ENCODE measurements at regions not wholly inside any gene's neighbourhood (a gene's known extent, or its start where the extent isn't known, plus 50 kb on each side); places are given as distances from the start of the nearest gene placed in this dataset.

DNA sequence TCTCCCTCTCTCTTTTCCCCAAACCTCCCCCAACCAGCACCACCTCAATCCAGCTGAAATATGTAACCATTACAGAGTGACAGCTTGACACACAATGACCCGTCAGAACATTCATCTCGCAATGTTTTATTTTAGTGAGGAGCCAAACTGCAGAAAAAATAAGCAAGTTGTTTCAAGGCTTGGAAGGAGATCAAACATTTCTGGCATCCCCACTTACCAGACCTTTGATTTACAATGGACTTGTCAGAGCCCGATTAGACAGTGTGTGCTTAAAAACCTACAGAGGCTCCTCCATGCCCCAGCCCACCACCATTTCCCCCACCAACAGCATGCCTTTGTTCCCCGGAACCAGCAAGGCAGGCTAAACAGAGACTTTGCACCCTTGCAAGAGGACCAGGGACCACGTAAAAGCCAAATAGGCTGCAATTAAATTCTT lies 382.8 kb upstream of the ZNF507 start:
- Histone ChIP-seq H3K4me3 (replicated peaks; ENCODE audit: insufficient read depth, low read length) (no peak overlapping the region), H3K27ac (replicated peaks) (no peak overlapping the region), H3K27me3 (ENCODE audit: insufficient read depth, poor library complexity, severe bottlenecking) (no peaks in the 10 kb centered on the region)
- TF ChIP-seq POLR2AphosphoS5 (IDR thresholded peaks at IDR 0.05; ENCODE audit: low read depth) = no peak
- no peak for DNase-seq (ENCODE audit: low read depth in 1 of 2, low spot score in 1 of 2)

GRCh38 chr19:31963746-31964145 lies 381.7 kb upstream of the ZNF507 start:
- no peak for TF ChIP-seq SPI1 (IDR thresholded peaks at IDR 0.05; ENCODE audit: borderline replicate concordance, low read depth)
- TF ChIP-seq, protein P1, sequence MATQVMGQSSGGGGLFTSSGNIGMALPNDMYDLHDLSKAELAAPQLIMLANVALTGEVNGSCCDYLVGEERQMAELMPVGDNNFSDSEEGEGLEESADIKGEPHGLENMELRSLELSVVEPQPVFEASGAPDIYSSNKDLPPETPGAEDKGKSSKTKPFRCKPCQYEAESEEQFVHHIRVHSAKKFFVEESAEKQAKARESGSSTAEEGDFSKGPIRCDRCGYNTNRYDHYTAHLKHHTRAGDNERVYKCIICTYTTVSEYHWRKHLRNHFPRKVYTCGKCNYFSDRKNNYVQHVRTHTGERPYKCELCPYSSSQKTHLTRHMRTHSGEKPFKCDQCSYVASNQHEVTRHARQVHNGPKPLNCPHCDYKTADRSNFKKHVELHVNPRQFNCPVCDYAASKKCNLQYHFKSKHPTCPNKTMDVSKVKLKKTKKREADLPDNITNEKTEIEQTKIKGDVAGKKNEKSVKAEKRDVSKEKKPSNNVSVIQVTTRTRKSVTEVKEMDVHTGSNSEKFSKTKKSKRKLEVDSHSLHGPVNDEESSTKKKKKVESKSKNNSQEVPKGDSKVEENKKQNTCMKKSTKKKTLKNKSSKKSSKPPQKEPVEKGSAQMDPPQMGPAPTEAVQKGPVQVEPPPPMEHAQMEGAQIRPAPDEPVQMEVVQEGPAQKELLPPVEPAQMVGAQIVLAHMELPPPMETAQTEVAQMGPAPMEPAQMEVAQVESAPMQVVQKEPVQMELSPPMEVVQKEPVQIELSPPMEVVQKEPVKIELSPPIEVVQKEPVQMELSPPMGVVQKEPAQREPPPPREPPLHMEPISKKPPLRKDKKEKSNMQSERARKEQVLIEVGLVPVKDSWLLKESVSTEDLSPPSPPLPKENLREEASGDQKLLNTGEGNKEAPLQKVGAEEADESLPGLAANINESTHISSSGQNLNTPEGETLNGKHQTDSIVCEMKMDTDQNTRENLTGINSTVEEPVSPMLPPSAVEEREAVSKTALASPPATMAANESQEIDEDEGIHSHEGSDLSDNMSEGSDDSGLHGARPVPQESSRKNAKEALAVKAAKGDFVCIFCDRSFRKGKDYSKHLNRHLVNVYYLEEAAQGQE (IDR thresholded peaks at IDR 0.05; ENCODE audit: insufficient replicate concordance, low read depth) = no peak
- no peak for TF ChIP-seq CTCF (IDR thresholded peaks at IDR 0.05; ENCODE audit: insufficient read depth, low read length)
- no peak for TF ChIP-seq POLR2AphosphoS5 (IDR thresholded peaks at IDR 0.05; ENCODE audit: low read depth)
- TF ChIP-seq GABPA (IDR thresholded peaks at IDR 0.05; ENCODE audit: low read depth) = no peak
- H3K27ac ChIP-seq (replicated peaks) = no peak overlapping the region
- H3K27me3 ChIP-seq (ENCODE audit: insufficient read depth, poor library complexity, severe bottlenecking) = no peaks in the 10 kb centered on the region
- H3K4me3 ChIP-seq (replicated peaks; ENCODE audit: insufficient read depth, low read length) = no peak overlapping the region
- no peak for DNase-seq (ENCODE audit: low read depth in 1 of 2, low spot score in 1 of 2)

- DNase-seq (ENCODE audit: low read depth in 1 of 2, low spot score in 1 of 2) = no peak
- H3K4me3 ChIP-seq (replicated peaks; ENCODE audit: insufficient read depth, low read length) = no peak overlapping the region
- H3K27ac ChIP-seq (replicated peaks) = no peak overlapping the region
Measured at GRCh38 chr19:31969016-31969415, 376.4 kb upstream of the ZNF507 start.

More at GRCh38 chr19:31969016-31969415, 376.4 kb upstream of the ZNF507 start:
- H3K27me3 ChIP-seq (ENCODE audit: insufficient read depth, poor library complexity, severe bottlenecking) = no peaks in the 10 kb centered on the region
- TF ChIP-seq CTCF (IDR thresholded peaks at IDR 0.05; ENCODE audit: insufficient read depth, low read length) (no peak), POLR2AphosphoS5 (IDR thresholded peaks at IDR 0.05; ENCODE audit: low read depth) (no peak), SPI1 (IDR thresholded peaks at IDR 0.05; ENCODE audit: borderline replicate concordance, low read depth) (no peak), GABPA (IDR thresholded peaks at IDR 0.05; ENCODE audit: low read depth) (no peak)
- TF ChIP-seq, protein P1 (IDR thresholded peaks at IDR 0.05; ENCODE audit: insufficient replicate concordance, low read depth) = no peak

Measured in HL-60 (cell line).